ENCODE measurements at regions not wholly inside any gene's neighbourhood (a gene's known extent, or its start where the extent isn't known, plus 50 kb on each side); places are given as distances from the start of the nearest gene placed in this dataset.
"Not testable (repeated sequence)": the region's sequence is repeated elsewhere in the genome, so short reads cannot be mapped to it uniquely, and the experiment has no call there.

GRCh38 chr4:19577097-19577496 is 674.6 kb upstream of the SLIT2 start:
- no peaks in the 10 kb centered on the region for H3K36me3 Mint-ChIP-seq
- no peaks in the 10 kb centered on the region for H3K27me3 Mint-ChIP-seq (ENCODE audit: low read depth)
- no peaks in the 10 kb centered on the region for H3K9me3 Mint-ChIP-seq
- peaks cover 34% of the 10 kb centered on the region for H3K4me1 Mint-ChIP-seq
- TF ChIP-seq CTCF (IDR thresholded peaks at IDR 0.05; ENCODE audit: unreplicated experiment), result no peak
- H3K4me3 Mint-ChIP-seq, result no peak overlapping the region
- H3K27ac Mint-ChIP-seq, result peak overlapping the region; percentile 45
- no peak for DNase-seq (ENCODE audit: low spot score in 2 of 2, unreplicated experiment in 2 of 2)

- peak overlapping the region; percentile 1 for H3K27ac Mint-ChIP-seq
- DNase-seq (ENCODE audit: low spot score in 2 of 2, unreplicated experiment in 2 of 2), result no peak
- H3K4me1 Mint-ChIP-seq, result peaks cover 34% of the 10 kb centered on the region
- H3K4me3 Mint-ChIP-seq, result no peak overlapping the region
- no peaks in the 10 kb centered on the region for H3K9me3 Mint-ChIP-seq
- TF ChIP-seq CTCF (IDR thresholded peaks at IDR 0.05; ENCODE audit: unreplicated experiment), result no peak
- no peaks in the 10 kb centered on the region for H3K36me3 Mint-ChIP-seq
- no peaks in the 10 kb centered on the region for H3K27me3 Mint-ChIP-seq (ENCODE audit: low read depth)
Observed at GRCh38 chr4:19575924-19576323, 675.8 kb upstream of the SLIT2 start.

- no peak for TF ChIP-seq CTCF (IDR thresholded peaks at IDR 0.05; ENCODE audit: unreplicated experiment)
- Mint-ChIP-seq H3K27me3 (ENCODE audit: low read depth) (no peaks in the 10 kb centered on the region), H3K4me3 (no peak overlapping the region), H3K27ac (no peak overlapping the region), H3K36me3 (no peaks in the 10 kb centered on the region), H3K9me3 (peaks cover 16% of the 10 kb centered on the region), H3K4me1 (no peaks in the 10 kb centered on the region)
- no peak for DNase-seq (ENCODE audit: low spot score in 2 of 2, unreplicated experiment in 2 of 2)
Observed at GRCh38 chr4:19566041-19566440, 685.7 kb upstream of the SLIT2 start.

- H3K27me3 Mint-ChIP-seq (ENCODE audit: low read depth), result no peaks in the 10 kb centered on the region
- no peaks in the 10 kb centered on the region for H3K4me1 Mint-ChIP-seq
- no peaks in the 10 kb centered on the region for H3K36me3 Mint-ChIP-seq
Observed at GRCh38 chr4:19562456-19562855, 689.2 kb upstream of the SLIT2 start.

GRCh38 chr4:19557161-19557560 is 694.5 kb upstream of the SLIT2 start:
- TF ChIP-seq CTCF (IDR thresholded peaks at IDR 0.05; ENCODE audit: unreplicated experiment), result no peak
- peaks cover 14% of the 10 kb centered on the region for H3K9me3 Mint-ChIP-seq
- no peak overlapping the region for H3K4me3 Mint-ChIP-seq
- H3K27ac Mint-ChIP-seq, result no peak overlapping the region
- DNase-seq (ENCODE audit: low spot score in 2 of 2, unreplicated experiment in 2 of 2), result no peak
- H3K4me1 Mint-ChIP-seq, result no peaks in the 10 kb centered on the region
- no peaks in the 10 kb centered on the region for H3K27me3 Mint-ChIP-seq (ENCODE audit: low read depth)
- H3K36me3 Mint-ChIP-seq, result peaks cover 2% of the 10 kb centered on the region

More at GRCh38 chr4:19562456-19562855, 689.2 kb upstream of the SLIT2 start:
- no peak overlapping the region for H3K27ac Mint-ChIP-seq
- no peak for DNase-seq (ENCODE audit: low spot score in 2 of 2, unreplicated experiment in 2 of 2)
- TF ChIP-seq CTCF (IDR thresholded peaks at IDR 0.05; ENCODE audit: unreplicated experiment), result no peak
- no peak overlapping the region for H3K4me3 Mint-ChIP-seq
- H3K9me3 Mint-ChIP-seq, result peaks cover 16% of the 10 kb centered on the region

- H3K27ac Mint-ChIP-seq, result not testable (repeated sequence)
Observed at GRCh38 chr4:19556276-19556675, 695.4 kb upstream of the SLIT2 start.

More at GRCh38 chr4:19556276-19556675, 695.4 kb upstream of the SLIT2 start:
- DNase-seq (ENCODE audit: low spot score in 2 of 2, unreplicated experiment in 2 of 2); H3K36me3 Mint-ChIP-seq; H3K4me1 Mint-ChIP-seq; H3K4me3 Mint-ChIP-seq; H3K27me3 Mint-ChIP-seq (ENCODE audit: low read depth): not testable (repeated sequence)
- H3K9me3 Mint-ChIP-seq, result peaks cover 14% of the 10 kb centered on the region
